Lower lobe of right lung (tissue), 2 donors: ENCODE measurements at regions not wholly inside any gene's neighbourhood (a gene's known extent, or its start where the extent isn't known, plus 50 kb on each side); places are given as distances from the start of the nearest gene placed in this dataset.
A peak's percentile ranks its signal among the peaks of the same experiment; 100 is the strongest.
"Not testable (repeated sequence)": the region's sequence is repeated elsewhere in the genome, so short reads cannot be mapped to it uniquely, and the experiment has no call there.

ENCODE experiments used
- ATAC-seq, 2 donors: fragments of 200-7000 bp; cut with Tn5 transposase; one replicate each; pipeline ENCODE4 v1.9.1; 2020 to 2022; ENCODE audit warnings: mild to moderate bottlenecking in 2 of 2, moderate library complexity in 2 of 2
- DNase-seq: peaks from one replicate; pipeline ENCODE4 v3.0.0-alpha.2; 2020
- H3K27ac ChIP-seq: fragments of 200-600 bp; one replicate; pipeline ENCODE4 v1.8.0; 2022
- H3K27me3 ChIP-seq: fragments of 200-600 bp; one replicate; pipeline ENCODE4 v1.8.0; 2022; ENCODE audit warnings: low read depth
- H3K36me3 ChIP-seq: fragments of 200-600 bp; one replicate; pipeline ENCODE4 v1.8.0; 2022; ENCODE audit warnings: mild to moderate bottlenecking
- H3K4me1 ChIP-seq: fragments of 200-600 bp; one replicate; pipeline ENCODE4 v1.8.0; 2022
- H3K4me3 ChIP-seq: fragments of 200-600 bp; one replicate; pipeline ENCODE4 v1.8.0; 2022; ENCODE audit warnings: mild to moderate bottlenecking
- H3K9me3 ChIP-seq: fragments of 200-600 bp; one replicate; pipeline ENCODE4 v1.8.0; 2022
- intact Hi-C: fragments of 100-400 bp; cut with DNase I; formaldehyde crosslinking; loops from one replicate; pipeline ENCODE4 v1.11.0; 2022
- TF ChIP-seq, protein P1 (sequence below): fragments of 200-600 bp; IDR thresholded peaks from one replicate; pipeline ENCODE4 v1.8.0; 2022; ENCODE audit warnings: antibody characterized with exemption, mild to moderate bottlenecking
- donor health status: DM: no; HTN: yes; CAD: no; lungs with severe emphysema.

DNA sequence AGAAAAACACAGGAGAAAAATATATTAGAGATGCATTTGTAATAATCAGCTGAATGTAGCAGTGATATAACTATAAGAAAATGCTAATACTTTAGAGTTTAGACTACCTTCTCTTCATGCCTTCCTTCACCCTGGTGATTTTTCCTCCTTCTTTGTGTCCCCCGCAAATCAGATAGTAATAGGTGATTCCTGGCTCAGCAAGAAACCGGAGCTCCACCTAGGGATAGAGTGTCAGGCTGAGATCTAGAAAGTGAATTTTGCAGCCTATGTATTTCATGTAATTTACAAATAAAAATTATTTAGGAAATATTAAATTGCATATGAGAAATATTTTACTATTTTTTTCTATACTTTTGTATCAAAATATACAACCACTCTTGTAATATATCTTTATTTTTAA, 109.8 kb upstream of the ST8SIA4 start:
- Histone ChIP-seq H3K4me1 (no peaks in the 10 kb centered on the region), H3K27ac (no peak overlapping the region), H3K36me3 (no peaks in the 10 kb centered on the region), H3K27me3 (no peaks in the 10 kb centered on the region), H3K4me3 (no peak overlapping the region), H3K9me3 (no peaks in the 10 kb centered on the region)
- ATAC-seq (no peak), DNase-seq (no peak)
- TF ChIP-seq, protein P1, sequence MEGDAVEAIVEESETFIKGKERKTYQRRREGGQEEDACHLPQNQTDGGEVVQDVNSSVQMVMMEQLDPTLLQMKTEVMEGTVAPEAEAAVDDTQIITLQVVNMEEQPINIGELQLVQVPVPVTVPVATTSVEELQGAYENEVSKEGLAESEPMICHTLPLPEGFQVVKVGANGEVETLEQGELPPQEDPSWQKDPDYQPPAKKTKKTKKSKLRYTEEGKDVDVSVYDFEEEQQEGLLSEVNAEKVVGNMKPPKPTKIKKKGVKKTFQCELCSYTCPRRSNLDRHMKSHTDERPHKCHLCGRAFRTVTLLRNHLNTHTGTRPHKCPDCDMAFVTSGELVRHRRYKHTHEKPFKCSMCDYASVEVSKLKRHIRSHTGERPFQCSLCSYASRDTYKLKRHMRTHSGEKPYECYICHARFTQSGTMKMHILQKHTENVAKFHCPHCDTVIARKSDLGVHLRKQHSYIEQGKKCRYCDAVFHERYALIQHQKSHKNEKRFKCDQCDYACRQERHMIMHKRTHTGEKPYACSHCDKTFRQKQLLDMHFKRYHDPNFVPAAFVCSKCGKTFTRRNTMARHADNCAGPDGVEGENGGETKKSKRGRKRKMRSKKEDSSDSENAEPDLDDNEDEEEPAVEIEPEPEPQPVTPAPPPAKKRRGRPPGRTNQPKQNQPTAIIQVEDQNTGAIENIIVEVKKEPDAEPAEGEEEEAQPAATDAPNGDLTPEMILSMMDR: no peak
- intact Hi-C loops: no loop called here

GRCh38 chr5:101009758-101010519, 106.9 kb upstream of the ST8SIA4 start:
- H3K27me3 ChIP-seq: no peaks in the 10 kb centered on the region
- intact Hi-C loops: no loop called here
- no peak overlapping the region for H3K4me3 ChIP-seq
- DNase-seq (no peak), ATAC-seq (peak in 1 of 2 donors; percentile 48)
- TF ChIP-seq, protein P1: no peak
- no peaks in the 10 kb centered on the region for H3K9me3 ChIP-seq
- no peak overlapping the region for H3K27ac ChIP-seq
- H3K36me3 ChIP-seq: no peaks in the 10 kb centered on the region
- H3K4me1 ChIP-seq: no peaks in the 10 kb centered on the region

GRCh38 chr5:100992354-100992753, 89.3 kb upstream of the ST8SIA4 start:
- Histone ChIP-seq H3K4me3 (no peak overlapping the region), H3K36me3 (no peaks in the 10 kb centered on the region), H3K27ac (no peak overlapping the region), H3K4me1 (no peaks in the 10 kb centered on the region), H3K27me3 (no peaks in the 10 kb centered on the region), H3K9me3 (no peaks in the 10 kb centered on the region)
- DNase-seq: no peak
- intact Hi-C loops: no loop called here
- no peak for ATAC-seq
- TF ChIP-seq, protein P1: no peak

DNA sequence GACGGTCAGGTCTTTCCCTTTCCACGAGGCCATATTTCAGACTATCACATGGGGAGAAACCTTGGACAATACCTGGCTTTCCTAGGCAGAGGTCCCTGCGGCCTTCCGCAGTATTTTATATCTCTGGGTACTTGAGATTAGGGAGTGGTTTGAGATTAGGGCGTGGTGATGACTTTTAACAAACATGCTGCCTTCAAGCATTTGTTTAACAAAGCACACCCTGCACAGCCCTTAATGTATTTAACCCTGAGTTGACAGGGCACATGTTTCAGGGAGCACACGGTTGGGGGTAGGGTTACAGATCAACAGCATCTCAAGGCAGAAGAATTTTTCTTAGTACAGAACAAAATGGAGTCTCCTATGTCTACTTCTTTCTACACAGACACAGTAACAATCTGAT, 80.5 kb upstream of the ST8SIA4 start:
- H3K36me3 ChIP-seq, DNase-seq, H3K9me3 ChIP-seq, H3K27me3 ChIP-seq, intact Hi-C loops, ATAC-seq, H3K4me3 ChIP-seq, H3K27ac ChIP-seq, H3K4me1 ChIP-seq: not testable (repeated sequence)

GRCh38 chr5:100974082-100974481, 71.0 kb upstream of the ST8SIA4 start:
- ATAC-seq (no peak), DNase-seq (no peak)
- H3K27ac ChIP-seq: no peak overlapping the region
- H3K27me3 ChIP-seq: no peaks in the 10 kb centered on the region
- H3K4me3 ChIP-seq: no peak overlapping the region
- no peaks in the 10 kb centered on the region for H3K36me3 ChIP-seq
- TF ChIP-seq, protein P1: no peak
- intact Hi-C loops: no loop called here
- no peaks in the 10 kb centered on the region for H3K9me3 ChIP-seq
- H3K4me1 ChIP-seq: no peaks in the 10 kb centered on the region

DNA sequence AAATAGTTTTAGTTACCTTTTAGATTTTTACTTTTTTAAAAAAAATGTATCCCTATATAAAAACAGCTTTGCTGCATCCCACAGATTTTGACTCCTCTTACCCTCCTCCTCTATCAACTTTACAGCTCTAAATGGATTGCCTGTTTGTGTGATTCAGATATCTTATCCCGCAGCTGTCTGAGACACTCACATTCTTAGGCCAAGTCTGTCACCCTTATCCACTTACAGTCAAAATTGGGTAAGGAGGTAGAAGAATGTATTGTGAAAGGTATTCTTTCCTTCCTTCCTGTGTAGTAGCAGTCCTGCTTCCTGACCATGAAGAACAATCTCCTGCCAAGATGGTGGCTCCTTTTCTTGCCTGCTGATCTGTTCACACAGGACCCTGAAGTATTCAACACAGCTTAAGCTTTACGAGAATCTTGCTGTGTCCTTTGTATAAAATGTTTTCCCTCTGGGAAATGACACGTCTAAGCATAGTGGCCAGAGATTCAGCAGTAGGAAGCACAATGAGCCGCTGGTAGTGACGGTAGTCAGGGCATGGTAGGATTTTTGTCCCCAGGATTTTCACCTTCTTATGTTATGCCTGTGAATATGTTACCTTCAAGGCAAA, 67.7 kb upstream of the ST8SIA4 start:
- intact Hi-C loops: no loop called here
- no peaks in the 10 kb centered on the region for H3K4me1 ChIP-seq
- no peaks in the 10 kb centered on the region for H3K36me3 ChIP-seq
- no peak for DNase-seq
- no peaks in the 10 kb centered on the region for H3K9me3 ChIP-seq
- no peak for ATAC-seq
- no peak overlapping the region for H3K4me3 ChIP-seq
- TF ChIP-seq, protein P1: no peak
- no peaks in the 10 kb centered on the region for H3K27me3 ChIP-seq
- no peak overlapping the region for H3K27ac ChIP-seq
